Panc1 (cell line): ENCODE measurements at regions not wholly inside any gene's neighbourhood (a gene's known extent, or its start where the extent isn't known, plus 50 kb on each side); places are given as distances from the start of the nearest gene placed in this dataset.

ENCODE experiments used
- ATAC-seq: fragments of 200-7000 bp; cut with Tn5 transposase; 2 replicates; pipeline ENCODE4 v1.9.1; 2020; ENCODE audit warnings: mild to moderate bottlenecking, moderate library complexity
- BruUV-seq: library from RNA; stranded (reverse); fragments of 400-500 nt; replicated peaks from 2 replicates; lab custom pipeline; 2021; lab: Mats Ljungman, UMichigan
- CTCF ChIA-PET: fragments of 300-600 bp; sonication (Branson Sonifier 250); formaldehyde crosslinking; loops from one replicate; lab custom pipeline; 2022; ENCODE audit warnings: antibody characterized with exemption; lab: Charles Lee
- POLR2A ChIA-PET: fragments of 300-600 bp; sonication (Branson Sonifier 250); formaldehyde crosslinking; loops from one replicate; lab custom pipeline; 2022; ENCODE audit warnings: antibody characterized with exemption; lab: Charles Lee
- DNase-seq: peaks from one replicate; pipeline ENCODE4 v3.0.0-alpha.2; 2010; ENCODE audit warnings: low read depth, low spot score
- H3K27ac ChIP-seq: 2 replicates; pipeline ENCODE4 v1.5.1; 2011; ENCODE audit warnings: mild to moderate bottlenecking, low read length, inconsistent platforms
- H3K27me3 ChIP-seq: fragments of 200-500 bp; sonication (Bioruptor generic); 2 replicates; pipeline ENCODE4 v1.6.0; 2014; ENCODE audit warnings: low read length, inconsistent platforms; ENCODE audit not compliant: control insufficient read depth, insufficient read depth
- H3K36me3 ChIP-seq: fragments of 200-500 bp; sonication (Bioruptor generic); 2 replicates; pipeline ENCODE4 v1.5.1; 2014; ENCODE audit warnings: inconsistent platforms, mild to moderate bottlenecking, low read length, moderate library complexity; ENCODE audit not compliant: control insufficient read depth, insufficient read depth
- H3K4me1 ChIP-seq: 2 replicates; pipeline ENCODE4 v1.5.1; 2011; ENCODE audit warnings: inconsistent platforms, mild to moderate bottlenecking, low read length, moderate library complexity; ENCODE audit not compliant: control insufficient read depth, insufficient read depth
- H3K4me3 ChIP-seq, 2 experiments: 2 replicates each; pipeline ENCODE4 v1.5.1; 2011 to 2012; ENCODE audit warnings: low read depth in 2 of 2, low read length in 2 of 2, mild to moderate bottlenecking in 2 of 2, inconsistent platforms in 1 of 2, moderate library complexity in 1 of 2
- H3K9me3 ChIP-seq: fragments of 200-500 bp; sonication (Bioruptor generic); 2 replicates; pipeline ENCODE4 v1.5.1; 2014; ENCODE audit warnings: low read depth, mild to moderate bottlenecking, inconsistent platforms, low read length, moderate library complexity; ENCODE audit not compliant: control insufficient read depth, insufficient read depth
- CTCF ChIP-seq: fragments of 450-650 bp; IDR thresholded peaks from 2 replicates; pipeline ENCODE4 v1.5.1; 2017; ENCODE audit warnings: mild to moderate bottlenecking
- POLR2AphosphoS5 ChIP-seq: IDR thresholded peaks from 2 replicates; pipeline ENCODE4 v1.6.1; 2012; ENCODE audit warnings: mild to moderate bottlenecking, low read depth, low read length, moderate library complexity
- REST ChIP-seq, 2 experiments: IDR thresholded peaks; 2 replicates each; pipeline ENCODE4 v1.6.1; 2011 to 2012; ENCODE audit warnings: low read depth in 2 of 2, control low read depth in 1 of 2, low read length in 1 of 2, mild to moderate bottlenecking in 1 of 2, moderate library complexity in 1 of 2; ENCODE audit not compliant: insufficient read depth in 1 of 2
- SIN3A ChIP-seq: IDR thresholded peaks from 2 replicates; pipeline ENCODE4 v1.6.1; 2012; ENCODE audit warnings: low read depth, mild to moderate bottlenecking, low read length, moderate library complexity, borderline replicate concordance; ENCODE audit not compliant: insufficient read depth
- TCF7L2 ChIP-seq: IDR thresholded peaks from 2 replicates; pipeline ENCODE4 v1.6.1; 2011; ENCODE audit warnings: mild to moderate bottlenecking, low read depth, low read length, inconsistent platforms
- in situ Hi-C: cut with HindIII; loops from 2 replicates; pipeline ENCODE4 v1.10.0; 2016; ENCODE audit warnings: low sequenced_read_pairs, low pct_unique_long_range_greater_than_20kb
- intact Hi-C: fragments of 100-400 bp; cut with micrococcal nuclease; formaldehyde crosslinking; loops from one replicate; pipeline ENCODE4 v1.10.0; 2022; ENCODE audit not compliant: unreplicated experiment

GRCh38 chr1:30627206-30627605 is 96.2 kb downstream of the MATN1 start:
- intact Hi-C loops, result no loop called here
- ATAC-seq (no peak), DNase-seq (no peak)
- H3K27me3 ChIP-seq, result peaks cover 2% of the 10 kb centered on the region
- ChIA-PET POLR2A (no interaction called here), CTCF (interaction anchor here (0.5 kb wide), 1 partner anchor 330 kb away, joined by 6 read pairs; no protein-coding TSS in a partner anchor)
- peaks cover 7% of the 10 kb centered on the region; the same call in 1 of the 2 replicates for H3K9me3 ChIP-seq
- in situ Hi-C loops, result no loop called here
- H3K27ac ChIP-seq, result no peak overlapping the region
- no peak for TF ChIP-seq POLR2AphosphoS5
- TF ChIP-seq REST (IDR thresholded peaks at IDR 0.05; ENCODE audit: insufficient read depth in 1 of 2, low read depth in 2 of 2, low read length in 1 of 2), result no peak
- no peak for TF ChIP-seq TCF7L2
- TF ChIP-seq SIN3A, result no peak
- TF ChIP-seq CTCF, result no peak
- no peaks in the 10 kb centered on the region for H3K4me1 ChIP-seq
- no peak overlapping the region for H3K4me3 ChIP-seq
- no TSS peak for BruUV-seq
- H3K36me3 ChIP-seq, result no peaks in the 10 kb centered on the region

GRCh38 chr1:30623431-30623830 is 100.0 kb downstream of the MATN1 start:
- in situ Hi-C loops (no loop called here), intact Hi-C loops (no loop called here)
- POLR2A ChIA-PET, result no interaction called here
- Histone ChIP-seq H3K4me3 (no peak overlapping the region), H3K27ac (no peak overlapping the region), H3K36me3 (no peaks in the 10 kb centered on the region), H3K4me1 (no peaks in the 10 kb centered on the region), H3K9me3 (peaks cover 7% of the 10 kb centered on the region; the same call in 1 of the 2 replicates), H3K27me3 (peaks cover 2% of the 10 kb centered on the region)
- CTCF ChIA-PET, result no interaction called here
- DNase-seq (no peak), ATAC-seq (no peak)
- no TSS peak for BruUV-seq
- TF ChIP-seq REST (IDR thresholded peaks at IDR 0.05; ENCODE audit: insufficient read depth in 1 of 2, low read depth in 2 of 2, low read length in 1 of 2) (no peak), TCF7L2 (no peak), CTCF (no peak), POLR2AphosphoS5 (no peak), SIN3A (no peak)
